K562 (cell line): ENCODE measurements at regions not wholly inside any gene's neighbourhood (a gene's known extent, or its start where the extent isn't known, plus 50 kb on each side); places are given as distances from the start of the nearest gene placed in this dataset.

Experiments used
- ATAC-seq: fragments of 200-7000 bp; cut with Tn5 transposase; 3 replicates; pipeline ENCODE4 v1.9.1; 2020; ENCODE audit warnings: moderate library complexity
- BruUV-seq: library from RNA; stranded (reverse); fragments of 400-500 nt; replicated peaks from 2 replicates; lab custom pipeline; 2021; lab: Mats Ljungman, UMichigan
- CTCF ChIA-PET: fragments of 300-600 bp; formaldehyde crosslinking; extraction: SDS; loops from one replicate; lab custom pipeline; 2021; ENCODE audit warnings: low intra/inter-chr PET ratio; lab: Yijun Ruan, JAX
- POLR2A ChIA-PET: fragments of 300-600, 350-650 bp; sonication (Branson Sonifier 250); formaldehyde crosslinking; extraction: SDS; loops from one replicate; lab custom pipeline; 2021; ENCODE audit warnings: antibody characterized with exemption, inconsistent platforms; lab: Yijun Ruan, JAX
- DNase-seq, 4 experiments: peaks; one replicate each; pipeline versions ENCODE4 v3.0.0 to v3.0.0-alpha.2; 2011 to 2018; ENCODE audit warnings: low spot score in 3 of 4, mixed read lengths in 3 of 4; ENCODE audit errors: extremely low read depth in 1 of 4
- FAIRE-seq: peaks from 2 replicates; lab custom pipeline; 2011; peaks lifted over from hg19 to GRCh38; lab: Jason Lieb, UNC
- H2AFZ ChIP-seq: 2 replicates; pipeline ENCODE4 v1.6.0; 2011; ENCODE audit warnings: low read depth, low read length, control low read depth, inconsistent platforms
- H3K27ac ChIP-seq: fragments of 200-600 bp; 3 replicates; pipeline ENCODE4 v1.8.0; 2011; ENCODE audit warnings: low read depth, mild to moderate bottlenecking, control low read depth, inconsistent platforms, low read length, moderate library complexity, mixed read lengths; ENCODE audit errors: extremely low read depth
- H3K27me3 ChIP-seq, 2 experiments: fragments of 300-600 bp in 1 of 2; 2 replicates in 1 of 2; 3 replicates in 1 of 2; pipeline versions ENCODE4 v1.6.0 to v1.8.0; 2011; ENCODE audit warnings: inconsistent platforms in 2 of 2, low read length in 2 of 2, mild to moderate bottlenecking in 1 of 2, mixed read lengths in 1 of 2, moderate library complexity in 1 of 2; ENCODE audit not compliant: control insufficient read depth in 2 of 2, insufficient read depth in 2 of 2
- H3K36me3 ChIP-seq: fragments of 300-600 bp; 3 replicates; pipeline ENCODE4 v1.8.0; 2011; ENCODE audit warnings: mild to moderate bottlenecking, low read length, inconsistent platforms; ENCODE audit not compliant: control insufficient read depth, insufficient read depth
- H3K4me1 ChIP-seq, 2 experiments: fragments of 200-600 bp in 1 of 2; replicated peaks in 1 of 2; 2 replicates in 1 of 2; 3 replicates in 1 of 2; pipeline versions ENCODE4 v1.5.1 to v1.8.0; 2011; ENCODE audit warnings: inconsistent platforms in 2 of 2, low read length in 2 of 2, mild to moderate bottlenecking in 1 of 2, mixed read lengths in 1 of 2, moderate library complexity in 1 of 2; ENCODE audit not compliant: control insufficient read depth in 2 of 2, insufficient read depth in 2 of 2
- H3K4me2 ChIP-seq: 2 replicates; pipeline ENCODE4 v1.6.1; 2011; ENCODE audit warnings: low read length, control low read depth, inconsistent platforms, mixed read lengths; ENCODE audit not compliant: insufficient read depth
- H3K4me3 ChIP-seq: fragments of 200-600 bp; sonication (generic), shearing (Covaris generic); 2 replicates; pipeline ENCODE4 v1.5.1; 2016; ENCODE audit warnings: control low read depth, inconsistent platforms
- H3K79me2 ChIP-seq: fragments of 200-600 bp; 3 replicates; pipeline ENCODE4 v1.8.0; 2011; ENCODE audit warnings: low read length, inconsistent platforms; ENCODE audit not compliant: control insufficient read depth, insufficient read depth
- H3K9ac ChIP-seq, 2 experiments: 2 replicates each; pipeline versions ENCODE4 v1.6.0 to v1.6.1; 2011; ENCODE audit warnings: low read depth in 2 of 2, low read length in 2 of 2, control low read depth in 1 of 2, inconsistent platforms in 1 of 2, mild to moderate bottlenecking in 1 of 2, mixed read lengths in 1 of 2; ENCODE audit not compliant: insufficient read depth in 1 of 2
- H3K9me1 ChIP-seq: one replicate; pipeline ENCODE4 v1.6.0; 2011; ENCODE audit warnings: inconsistent platforms, mild to moderate bottlenecking, low read length, moderate library complexity; ENCODE audit not compliant: control insufficient read depth, insufficient read depth
- H3K9me3 ChIP-seq: replicated peaks from 2 replicates; pipeline ENCODE4 v1.5.1; 2011; ENCODE audit warnings: low read depth, low read length, inconsistent platforms; ENCODE audit not compliant: control insufficient read depth, insufficient read depth
- H4K20me1 ChIP-seq: replicated peaks from 2 replicates; pipeline ENCODE4 v1.6.1; 2011; ENCODE audit warnings: low read length, inconsistent platforms, mixed read lengths; ENCODE audit not compliant: control insufficient read depth, insufficient read depth
- CBX8 ChIP-seq: fragments of 200-600 bp; sonication (generic); IDR thresholded peaks from 2 replicates; pipeline ENCODE4 v1.6.1; 2012; ENCODE audit warnings: borderline replicate concordance, mixed run types, low read depth, mild to moderate bottlenecking, moderate library complexity, mixed read lengths, low read length, control low read depth, inconsistent platforms; ENCODE audit not compliant: poor library complexity, severe bottlenecking; ENCODE audit errors: extremely low read depth
- CREB5 ChIP-seq: fragments of 250-450 bp; sonication (Bioruptor Pico); IDR thresholded peaks from 2 replicates; pipeline ENCODE4 v1.5.0; 2020; ENCODE audit warnings: mild to moderate bottlenecking
- ETV6 ChIP-seq, 3 experiments: fragments of 150-350 bp in 1 of 3; sonication (generic) in 1 of 3; formaldehyde crosslinking in 1 of 3; IDR thresholded peaks; 2 replicates each; pipeline versions ENCODE4 v1.6.1 to v1.8.0; 2014 to 2022; ENCODE audit warnings: borderline replicate concordance in 2 of 3, low read depth in 2 of 3, antibody characterized with exemption in 1 of 3, low read length in 1 of 3, mild to moderate bottlenecking in 1 of 3, missing genetic modification reagents in 1 of 3
- HMBOX1 ChIP-seq: sonication (generic); IDR thresholded peaks from 2 replicates; pipeline ENCODE4 v1.6.1; 2016
- NFXL1 ChIP-seq: fragments of 450-650 bp; formaldehyde crosslinking; IDR thresholded peaks from 2 replicates; pipeline ENCODE4 v1.4.0; 2021; ENCODE audit warnings: mild to moderate bottlenecking
- POLR2A ChIP-seq: fragments of 450-650 bp; conservative IDR thresholded peaks from 2 replicates; pipeline ENCODE4 v1.6.1; 2016
- PTBP1 ChIP-seq: fragments of 200-400 bp; formaldehyde crosslinking; IDR thresholded peaks from 2 replicates; pipeline ENCODE4 v1.6.1; 2017; ENCODE audit warnings: low read depth, low read length
- SIN3A ChIP-seq, 2 experiments: fragments of 150-350 bp in 1 of 2; IDR thresholded peaks; 2 replicates each; pipeline ENCODE4 v1.6.1; 2011 to 2016; ENCODE audit warnings: borderline replicate concordance in 2 of 2, low read depth in 2 of 2, low read length in 2 of 2, mild to moderate bottlenecking in 2 of 2, moderate library complexity in 2 of 2; ENCODE audit not compliant: control insufficient read depth in 1 of 2
- ZNF133 ChIP-seq: fragments of 250-450 bp; sonication (Bioruptor Pico); IDR thresholded peaks from 2 replicates; pipeline ENCODE4 v1.4.0; 2020; ENCODE audit warnings: mild to moderate bottlenecking
- ZNF212 ChIP-seq: fragments of 450-650 bp; formaldehyde crosslinking; IDR thresholded peaks from 2 replicates; pipeline ENCODE4 v1.4.0; 2020; ENCODE audit warnings: mild to moderate bottlenecking
- WGBS: fragments of 100-300 bp; shearing (Covaris generic); methylation state at CpG from one replicate; pipeline ENCODE4 v1.1.6; 2016; ENCODE audit warnings: low coverage, mixed read lengths; ENCODE audit not compliant: insufficient coverage; ENCODE audit errors: missing lambda C conversion rate; 5-methylcytosine and 5-hydroxymethylcytosine counted together
- in situ Hi-C: fragments of 300-500 bp; cut with MboI; formaldehyde crosslinking; loops from 4 replicates; pipeline ENCODE4 v1.15.0; 2018; ENCODE audit warnings: inconsistent platforms, mixed read lengths
- intact Hi-C: fragments of 100-400 bp; cut with micrococcal nuclease; formaldehyde crosslinking; loops from 2 replicates; pipeline ENCODE4 v1.14.2; 2022
- TF ChIP-seq, protein P1 (sequence below), 2 experiments: IDR thresholded peaks in 1 of 2; conservative IDR thresholded peaks in 1 of 2; 2 replicates each; pipeline ENCODE4 v1.6.1; 2016; ENCODE audit warnings: low read depth in 2 of 2, mild to moderate bottlenecking in 1 of 2, missing compliant biosample characterization in 1 of 2, missing genetic modification characterization in 1 of 2, moderate library complexity in 1 of 2
- TF ChIP-seq, protein P2 (sequence below): fragments of 450-650 bp; formaldehyde crosslinking; IDR thresholded peaks from 2 replicates; pipeline ENCODE4 v1.4.0; 2020; ENCODE audit warnings: mild to moderate bottlenecking, moderate library complexity
- TF ChIP-seq, protein P3 (sequence below): sonication (generic); formaldehyde crosslinking; IDR thresholded peaks from 2 replicates; pipeline ENCODE4 v1.9.0; 2022; ENCODE audit warnings: mild to moderate bottlenecking, missing genetic modification reagents

DNA sequence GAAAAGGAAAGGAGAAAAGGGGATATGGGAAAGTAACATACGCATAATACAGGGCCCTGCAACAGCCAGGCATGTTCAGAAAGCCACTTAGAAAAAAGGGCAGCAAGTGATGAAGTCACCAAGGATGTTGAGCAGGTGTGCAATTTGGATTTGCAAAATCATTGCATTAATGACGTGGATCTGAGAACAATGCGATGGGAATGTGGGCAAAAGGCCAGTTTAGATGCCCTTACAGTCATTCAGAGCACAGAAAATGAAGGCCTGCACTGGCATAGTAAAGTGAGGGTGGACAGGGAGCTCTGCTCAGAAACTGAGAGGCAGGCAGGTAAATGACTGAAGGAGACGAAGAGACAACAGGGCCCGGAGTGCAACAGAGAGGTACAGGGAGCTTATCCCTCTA lies 123.7 kb upstream of the NHSL1 start (continued):
- TF ChIP-seq, protein P1, sequence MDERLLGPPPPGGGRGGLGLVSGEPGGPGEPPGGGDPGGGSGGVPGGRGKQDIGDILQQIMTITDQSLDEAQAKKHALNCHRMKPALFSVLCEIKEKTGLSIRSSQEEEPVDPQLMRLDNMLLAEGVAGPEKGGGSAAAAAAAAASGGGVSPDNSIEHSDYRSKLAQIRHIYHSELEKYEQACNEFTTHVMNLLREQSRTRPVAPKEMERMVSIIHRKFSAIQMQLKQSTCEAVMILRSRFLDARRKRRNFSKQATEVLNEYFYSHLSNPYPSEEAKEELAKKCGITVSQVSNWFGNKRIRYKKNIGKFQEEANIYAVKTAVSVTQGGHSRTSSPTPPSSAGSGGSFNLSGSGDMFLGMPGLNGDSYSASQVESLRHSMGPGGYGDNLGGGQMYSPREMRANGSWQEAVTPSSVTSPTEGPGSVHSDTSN (CRISPR knock-in tag; IDR thresholded peaks at IDR 0.05; ENCODE audit: low read depth), result no peak
- TF ChIP-seq, protein P1 (tag; conservative IDR thresholded peaks at IDR 0.05; ENCODE audit: low read depth), result no peak

DNA sequence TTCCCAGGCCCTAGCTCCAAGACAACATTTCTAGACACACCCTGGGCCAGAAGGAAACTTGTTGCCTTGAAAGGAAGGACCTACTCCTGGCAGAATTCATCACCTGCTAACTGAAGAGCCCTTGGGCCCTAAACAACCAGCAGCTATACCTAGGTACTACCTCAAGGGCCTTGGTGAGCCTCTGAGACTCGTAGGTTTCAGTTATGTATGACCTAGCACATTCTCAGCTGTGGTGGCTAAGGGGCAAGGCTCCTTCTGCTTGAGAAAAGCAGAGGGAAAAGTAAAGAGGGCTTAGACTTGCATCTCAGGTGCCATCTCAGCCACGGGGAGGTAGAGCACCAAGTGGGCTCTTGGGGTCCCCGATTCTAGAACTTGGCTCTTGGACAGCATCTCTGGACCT lies 132.3 kb upstream of the NHSL1 start:
- WGBS, result 4% methylated on average over 3 of the region's 3 CpGs
- Histone ChIP-seq H3K4me1 (no peaks in the 10 kb centered on the region), H2AFZ (no peak overlapping the region), H3K27ac (no peak overlapping the region), H3K79me2 (no peaks in the 10 kb centered on the region), H3K27me3 (peaks cover 0 to 18% of the 10 kb centered on the region in 2 experiments; a peak in 2 of 5 replicates), H4K20me1 (no peaks in the 10 kb centered on the region), H3K36me3 (no peaks in the 10 kb centered on the region), H3K9me1 (peaks cover 3% of the 10 kb centered on the region), H3K9ac (no peak overlapping the region), H3K4me2 (no peak overlapping the region), H3K9me3 (no peaks in the 10 kb centered on the region), H3K4me3 (no peak overlapping the region)
- DNase-seq (no peak), ATAC-seq (no peak), FAIRE-seq (no peak)
- POLR2A ChIA-PET, result no interaction called here
- no TSS peak for BruUV-seq
- CTCF ChIA-PET, result no interaction called here
- intact Hi-C loops (no loop called here), in situ Hi-C loops (no loop called here)
- TF ChIP-seq CREB5 (CRISPR knock-in tag), result no peak
- no peak for TF ChIP-seq HMBOX1
- no peak for TF ChIP-seq ETV6 (IDR thresholded peaks at IDR 0.05; ENCODE audit: borderline replicate concordance in 1 of 2, low read depth in 2 of 2, low read length in 1 of 2)
- no peak for TF ChIP-seq ETV6 (CRISPR knock-in tag; IDR thresholded peaks at IDR 0.05; ENCODE audit: borderline replicate concordance)
- TF ChIP-seq, protein P2, sequence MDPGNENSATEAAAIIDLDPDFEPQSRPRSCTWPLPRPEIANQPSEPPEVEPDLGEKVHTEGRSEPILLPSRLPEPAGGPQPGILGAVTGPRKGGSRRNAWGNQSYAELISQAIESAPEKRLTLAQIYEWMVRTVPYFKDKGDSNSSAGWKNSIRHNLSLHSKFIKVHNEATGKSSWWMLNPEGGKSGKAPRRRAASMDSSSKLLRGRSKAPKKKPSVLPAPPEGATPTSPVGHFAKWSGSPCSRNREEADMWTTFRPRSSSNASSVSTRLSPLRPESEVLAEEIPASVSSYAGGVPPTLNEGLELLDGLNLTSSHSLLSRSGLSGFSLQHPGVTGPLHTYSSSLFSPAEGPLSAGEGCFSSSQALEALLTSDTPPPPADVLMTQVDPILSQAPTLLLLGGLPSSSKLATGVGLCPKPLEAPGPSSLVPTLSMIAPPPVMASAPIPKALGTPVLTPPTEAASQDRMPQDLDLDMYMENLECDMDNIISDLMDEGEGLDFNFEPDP (CRISPR knock-in tag), result no peak
- TF ChIP-seq POLR2A, result no peak
- no peak for TF ChIP-seq NFXL1
- no peak for TF ChIP-seq PTBP1
- no peak for TF ChIP-seq CBX8
- TF ChIP-seq SIN3A (IDR thresholded peaks at IDR 0.05; ENCODE audit: borderline replicate concordance in 2 of 2, control insufficient read depth in 1 of 2, low read depth in 2 of 2, low read length in 2 of 2), result no peak
- TF ChIP-seq, protein P3, sequence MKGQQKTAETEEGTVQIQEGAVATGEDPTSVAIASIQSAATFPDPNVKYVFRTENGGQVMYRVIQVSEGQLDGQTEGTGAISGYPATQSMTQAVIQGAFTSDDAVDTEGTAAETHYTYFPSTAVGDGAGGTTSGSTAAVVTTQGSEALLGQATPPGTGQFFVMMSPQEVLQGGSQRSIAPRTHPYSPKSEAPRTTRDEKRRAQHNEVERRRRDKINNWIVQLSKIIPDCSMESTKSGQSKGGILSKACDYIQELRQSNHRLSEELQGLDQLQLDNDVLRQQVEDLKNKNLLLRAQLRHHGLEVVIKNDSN (CRISPR knock-in tag), result no peak
- no peak for TF ChIP-seq ZNF133
- TF ChIP-seq ZNF212 (CRISPR knock-in tag), result no peak
